ENCODE measurements at regions not wholly inside any gene's neighbourhood (a gene's known extent, or its start where the extent isn't known, plus 50 kb on each side); places are given as distances from the start of the nearest gene placed in this dataset.

DNA sequence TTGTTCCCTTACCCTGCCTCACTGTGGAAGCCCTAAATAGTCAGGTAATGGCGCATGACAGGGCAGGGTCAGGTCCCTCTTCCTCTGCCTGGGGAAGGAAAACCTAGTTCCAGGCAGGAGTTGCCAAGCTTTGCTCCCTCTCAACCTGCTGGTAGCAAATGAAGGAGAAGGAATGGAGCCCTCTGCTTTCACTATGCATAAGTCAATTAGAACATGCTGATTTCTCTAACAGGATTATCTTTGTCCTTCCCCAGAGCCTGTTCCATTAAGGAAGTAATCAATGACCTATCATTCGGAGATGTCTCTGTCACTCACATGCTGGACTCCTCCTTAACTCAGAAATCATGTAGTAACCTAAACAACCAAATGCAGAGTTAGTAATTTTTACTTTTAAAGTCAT lies 161.8 kb upstream of the NFIA start:
- TF ChIP-seq, protein P1, sequence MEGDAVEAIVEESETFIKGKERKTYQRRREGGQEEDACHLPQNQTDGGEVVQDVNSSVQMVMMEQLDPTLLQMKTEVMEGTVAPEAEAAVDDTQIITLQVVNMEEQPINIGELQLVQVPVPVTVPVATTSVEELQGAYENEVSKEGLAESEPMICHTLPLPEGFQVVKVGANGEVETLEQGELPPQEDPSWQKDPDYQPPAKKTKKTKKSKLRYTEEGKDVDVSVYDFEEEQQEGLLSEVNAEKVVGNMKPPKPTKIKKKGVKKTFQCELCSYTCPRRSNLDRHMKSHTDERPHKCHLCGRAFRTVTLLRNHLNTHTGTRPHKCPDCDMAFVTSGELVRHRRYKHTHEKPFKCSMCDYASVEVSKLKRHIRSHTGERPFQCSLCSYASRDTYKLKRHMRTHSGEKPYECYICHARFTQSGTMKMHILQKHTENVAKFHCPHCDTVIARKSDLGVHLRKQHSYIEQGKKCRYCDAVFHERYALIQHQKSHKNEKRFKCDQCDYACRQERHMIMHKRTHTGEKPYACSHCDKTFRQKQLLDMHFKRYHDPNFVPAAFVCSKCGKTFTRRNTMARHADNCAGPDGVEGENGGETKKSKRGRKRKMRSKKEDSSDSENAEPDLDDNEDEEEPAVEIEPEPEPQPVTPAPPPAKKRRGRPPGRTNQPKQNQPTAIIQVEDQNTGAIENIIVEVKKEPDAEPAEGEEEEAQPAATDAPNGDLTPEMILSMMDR (optimal IDR thresholded peaks at IDR 0.05 in 1 of 3, IDR thresholded peaks at IDR 0.05 in 1 of 3, conservative IDR thresholded peaks at IDR 0.05 in 1 of 3; ENCODE audit: extremely low read depth in 1 of 3, insufficient read depth in 2 of 3, low read length in 3 of 3) = no peak
- no peak for TF ChIP-seq EZH2 (IDR thresholded peaks at IDR 0.05; ENCODE audit: low read length)

Data from keratinocyte (primary cell).